ENCODE measurements at regions not wholly inside any gene's neighbourhood (a gene's known extent, or its start where the extent isn't known, plus 50 kb on each side); places are given as distances from the start of the nearest gene placed in this dataset.

DNA sequence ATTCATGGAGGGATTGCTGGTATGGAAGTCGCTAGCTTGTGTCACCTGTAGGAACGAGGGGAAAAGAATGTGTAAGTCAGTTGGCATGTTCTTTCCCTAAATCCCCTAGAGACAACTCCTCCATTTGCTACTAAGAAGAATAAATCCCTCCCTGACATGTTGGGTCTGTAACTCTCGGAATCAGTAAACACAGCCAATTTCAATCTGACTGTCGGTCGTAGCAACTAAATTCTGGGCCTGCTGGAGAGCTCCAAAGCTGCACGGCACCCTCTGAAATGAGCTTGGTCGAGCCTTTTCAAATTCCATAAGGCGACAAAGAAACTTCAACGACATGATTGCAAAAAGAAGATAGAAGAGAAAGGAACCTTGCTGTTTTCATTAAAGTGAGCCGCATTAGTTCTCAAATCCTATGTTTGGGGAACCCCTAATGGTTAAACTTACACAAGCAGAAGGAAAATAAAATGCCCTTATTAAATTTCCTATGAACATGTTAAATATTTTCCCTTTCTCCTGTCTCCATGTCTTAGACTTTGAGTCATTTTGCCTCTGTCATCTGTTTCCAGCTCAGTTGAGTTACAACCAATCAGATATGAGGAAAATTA, 735.8 kb upstream of the WWC1 start:
- no peak for DNase-seq

DNA sequence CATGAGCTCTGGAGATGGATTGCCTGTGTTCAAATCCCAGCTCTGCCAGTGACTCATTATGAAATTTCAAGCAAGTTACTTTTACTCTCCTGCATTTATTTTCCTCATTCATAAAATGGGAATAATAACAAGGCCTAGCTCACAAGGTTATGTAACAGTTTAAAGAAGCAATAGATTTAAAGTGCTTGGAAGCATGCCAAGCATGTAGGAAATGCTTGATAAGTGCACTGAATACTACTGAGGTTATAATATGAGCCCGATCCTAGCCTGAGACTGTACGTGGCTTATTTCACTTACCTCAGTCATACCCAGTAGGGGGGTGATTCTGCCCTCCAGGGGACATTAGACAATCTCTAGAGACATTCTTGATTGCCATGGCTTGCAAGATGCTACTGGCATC, 734.1 kb upstream of the WWC1 start:
- no peak for DNase-seq

DNA sequence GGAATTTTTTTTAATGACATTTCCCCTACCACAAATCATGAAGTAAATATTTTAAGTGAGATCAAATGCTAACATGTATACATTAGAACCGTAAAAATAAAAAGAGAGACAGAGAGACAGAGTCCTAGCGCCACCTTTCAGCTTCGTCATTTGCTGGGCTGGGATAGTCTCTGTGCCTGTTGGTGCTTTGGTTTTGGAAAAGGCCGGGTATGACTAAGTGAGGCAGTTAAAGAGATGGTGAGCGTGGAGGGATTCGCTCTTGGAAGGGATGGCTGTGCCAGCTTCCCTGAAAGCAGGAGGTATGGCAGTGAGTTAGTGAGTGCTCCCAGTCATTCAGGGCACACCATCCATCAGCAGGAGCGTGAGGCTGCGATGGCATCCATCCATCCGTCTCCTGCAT, 729.6 kb upstream of the WWC1 start:
- no peak for DNase-seq

DNA sequence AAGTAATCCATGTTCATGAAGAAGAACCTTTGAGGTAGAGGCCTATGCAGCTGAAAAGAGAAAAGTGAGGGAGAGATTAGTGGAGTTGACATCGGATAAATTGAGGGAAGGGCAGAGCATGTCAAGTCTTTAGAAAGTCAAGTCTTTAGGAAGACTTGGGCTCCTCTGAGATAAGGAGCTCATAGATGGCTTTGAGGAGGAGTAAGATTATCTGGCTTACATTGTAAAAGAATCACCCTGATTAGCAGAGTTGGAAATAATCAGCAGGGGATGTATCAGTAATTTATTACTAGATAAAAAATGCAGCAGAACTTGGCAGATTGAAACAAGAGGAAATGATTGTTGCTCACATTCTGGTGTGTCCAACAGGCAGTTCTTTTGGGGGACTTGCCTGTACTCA, 727.2 kb upstream of the WWC1 start:
- DNase-seq: no peak

DNA sequence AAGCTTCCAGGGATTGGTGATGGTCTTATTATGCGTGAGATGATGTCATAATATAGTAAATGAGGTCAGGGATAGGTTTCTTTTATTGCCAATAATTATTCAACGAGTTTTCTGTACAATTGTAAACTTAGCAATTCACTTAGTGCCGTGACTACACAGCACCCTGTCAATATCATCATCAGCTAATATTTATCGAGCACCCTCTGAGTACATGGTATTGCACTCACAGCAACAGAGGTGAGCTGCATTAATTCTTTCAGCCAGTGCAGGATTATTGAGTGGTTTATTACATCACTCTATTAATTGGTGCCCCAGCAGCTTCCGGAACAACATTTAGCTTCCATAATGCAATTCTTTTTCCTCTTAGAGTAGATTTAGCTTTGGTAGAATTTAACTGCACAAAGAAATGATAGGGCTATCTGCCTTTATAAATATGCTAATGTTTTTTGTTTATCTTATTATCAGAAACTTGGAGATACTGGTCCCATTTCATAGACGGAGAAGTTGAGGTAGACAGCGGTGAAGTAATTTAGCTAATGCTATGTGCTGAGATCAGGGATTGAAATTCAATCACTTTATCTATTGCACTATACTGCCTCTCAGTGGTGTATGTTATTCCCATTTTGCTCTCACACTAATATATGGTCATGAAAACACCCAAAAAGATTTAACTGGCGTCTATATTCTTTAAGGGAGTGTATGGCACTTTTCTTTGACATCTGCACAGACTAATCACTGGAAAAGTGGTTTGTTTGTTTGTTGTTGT, 726.1 kb upstream of the WWC1 start:
- no peak for DNase-seq

DNA sequence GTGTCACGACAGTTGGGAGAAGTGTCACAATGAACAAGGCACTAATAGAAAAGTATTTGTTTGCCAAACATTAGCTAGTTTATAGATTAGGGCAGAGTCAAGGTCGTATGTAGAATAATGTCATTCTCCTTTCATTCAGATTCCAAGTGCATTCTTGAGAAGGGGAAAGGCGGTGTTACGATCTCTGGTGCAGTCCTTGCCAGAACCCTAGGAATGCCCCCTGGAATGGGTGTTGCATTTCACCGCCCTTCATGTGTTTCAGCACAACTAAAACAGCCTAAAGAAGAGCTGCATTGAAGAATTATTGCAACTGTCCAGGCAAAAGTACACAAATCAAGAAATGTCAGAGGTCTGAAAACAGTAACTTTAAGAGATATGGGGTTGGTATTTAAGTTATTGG, 721.0 kb upstream of the WWC1 start:
- DNase-seq: no peak

DNA sequence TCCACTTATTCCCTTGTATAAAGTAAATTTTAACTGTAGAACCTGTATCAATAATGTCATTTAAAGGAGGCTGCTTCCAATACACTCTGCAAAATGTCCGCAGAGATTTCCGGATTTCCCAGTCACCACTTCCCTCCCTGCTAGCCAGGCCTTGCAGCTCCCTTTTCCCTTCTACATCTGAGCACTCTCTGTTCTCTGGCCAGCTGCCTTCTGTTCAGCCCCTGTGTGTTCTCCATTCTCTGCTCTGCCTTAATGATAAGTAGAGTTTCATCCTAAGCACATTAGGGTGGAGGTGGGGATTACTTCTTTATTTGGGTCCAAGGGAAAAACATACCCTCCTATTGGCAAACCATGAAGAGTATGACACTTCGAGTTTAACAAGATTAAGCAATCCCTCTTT, 719.6 kb upstream of the WWC1 start:
- no peak for DNase-seq

DNA sequence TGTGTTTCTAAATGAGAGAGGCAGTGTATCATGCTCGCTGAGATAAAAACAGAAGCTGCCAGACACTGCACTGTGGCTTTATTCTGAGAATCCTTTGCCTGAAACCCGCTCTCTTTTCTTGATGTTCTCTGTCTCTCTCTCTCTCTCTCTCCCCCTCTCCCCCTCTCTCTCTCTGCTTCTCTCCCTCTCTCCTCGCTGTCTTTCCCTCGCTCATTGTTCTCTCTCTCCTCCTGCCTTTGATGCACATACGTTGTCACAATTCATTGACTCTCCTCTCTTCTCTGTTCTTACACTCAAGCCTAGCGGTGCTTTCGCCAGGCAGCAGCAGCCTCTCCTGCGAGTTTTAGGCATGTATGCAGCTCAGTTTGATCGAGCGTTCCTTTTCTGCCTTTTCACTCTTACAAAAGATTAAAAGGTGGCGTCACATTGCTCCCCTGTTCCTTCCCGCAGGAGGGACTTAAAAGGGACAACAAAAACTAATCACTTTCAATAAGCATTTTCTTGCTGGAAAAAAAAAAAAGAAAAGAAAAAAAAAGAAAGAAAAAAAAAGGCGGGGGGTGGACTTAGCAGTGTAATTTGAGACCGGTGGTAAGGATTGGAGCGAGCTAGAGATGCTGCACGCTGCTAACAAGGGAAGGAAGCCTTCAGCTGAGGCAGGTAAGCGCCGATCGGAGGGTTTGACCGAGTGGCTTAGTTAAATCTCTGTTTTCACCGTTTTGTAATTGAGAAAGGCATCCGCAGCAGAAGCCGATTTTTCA, 717.9 kb upstream of the WWC1 start:
- DNase-seq: peak; percentile 48

DNA sequence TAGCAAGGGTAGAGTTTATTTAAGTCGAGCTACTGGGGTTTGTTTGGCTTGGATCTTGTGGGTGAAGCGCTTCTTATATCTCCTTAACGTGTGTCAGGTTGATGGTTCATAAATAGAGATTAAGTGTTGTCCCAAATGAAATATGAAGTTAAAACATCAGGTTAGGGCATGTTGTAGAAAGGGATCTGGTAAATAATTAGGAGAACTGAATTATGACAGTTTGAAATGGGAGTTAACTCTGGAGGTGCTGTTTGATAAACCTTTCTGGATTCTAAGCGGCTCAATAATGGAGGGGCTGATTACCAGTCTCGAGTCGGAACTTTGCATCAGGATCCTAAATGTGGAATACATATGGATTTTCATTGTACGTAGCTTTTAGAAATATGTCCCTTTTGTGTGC, 717.0 kb upstream of the WWC1 start:
- DNase-seq: no peak

DNA sequence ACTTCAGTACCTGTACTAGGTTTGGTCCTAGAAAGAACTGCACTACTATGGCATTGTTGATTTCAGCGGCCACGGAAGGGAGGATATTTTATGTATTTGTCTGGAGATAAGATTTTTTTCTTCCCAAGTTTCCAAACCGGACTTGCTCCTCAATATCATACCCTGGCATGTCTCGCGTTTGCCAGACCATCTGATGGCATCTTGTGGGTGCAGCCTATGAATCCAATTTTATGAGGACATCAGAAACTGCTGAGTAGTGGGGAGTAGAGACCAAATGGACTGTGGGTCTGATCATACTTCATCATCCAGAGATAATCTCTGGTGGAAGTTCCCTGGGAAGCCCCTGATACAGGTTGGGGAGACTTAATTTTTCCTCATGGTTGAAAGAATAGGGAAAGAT, 716.1 kb upstream of the WWC1 start:
- no peak for DNase-seq

DNA sequence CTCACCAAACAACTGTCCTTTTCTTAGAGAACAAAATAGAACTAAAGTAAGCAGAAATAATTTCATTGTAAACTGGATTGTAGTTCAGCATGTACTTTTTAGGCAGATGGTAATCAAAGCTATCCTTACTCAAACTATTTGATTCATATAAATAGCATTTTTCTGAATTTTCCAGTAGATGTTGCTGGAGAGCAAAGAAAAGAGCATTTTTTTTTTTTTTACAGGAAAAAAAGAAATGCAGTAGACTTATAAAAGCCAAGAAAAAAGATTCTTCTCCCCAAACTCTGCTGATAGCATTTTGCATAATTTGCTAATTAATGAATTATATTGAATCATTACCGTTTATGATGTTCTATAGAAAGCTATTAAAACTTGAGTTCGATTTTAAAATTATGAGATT, 715.3 kb upstream of the WWC1 start:
- DNase-seq: no peak

DNA sequence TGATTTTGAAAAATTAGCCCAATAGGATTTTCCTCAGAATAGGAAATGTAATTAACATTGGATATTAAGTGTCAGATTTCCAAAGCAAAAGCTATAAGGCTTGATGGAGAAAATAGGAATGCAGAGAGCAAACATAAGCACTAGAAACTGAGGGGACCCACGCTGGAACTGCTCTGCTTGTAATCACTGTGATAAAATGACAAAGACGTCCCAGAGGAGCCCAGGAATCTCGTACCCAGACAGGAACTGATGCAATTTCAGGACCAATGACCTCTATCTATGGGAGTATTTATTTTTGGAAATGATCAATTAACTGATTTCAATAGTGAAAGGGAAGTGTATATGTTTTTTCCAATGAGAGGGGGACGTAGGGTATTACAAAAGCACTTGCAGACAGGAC, 714.5 kb upstream of the WWC1 start:
- no peak for DNase-seq

DNA sequence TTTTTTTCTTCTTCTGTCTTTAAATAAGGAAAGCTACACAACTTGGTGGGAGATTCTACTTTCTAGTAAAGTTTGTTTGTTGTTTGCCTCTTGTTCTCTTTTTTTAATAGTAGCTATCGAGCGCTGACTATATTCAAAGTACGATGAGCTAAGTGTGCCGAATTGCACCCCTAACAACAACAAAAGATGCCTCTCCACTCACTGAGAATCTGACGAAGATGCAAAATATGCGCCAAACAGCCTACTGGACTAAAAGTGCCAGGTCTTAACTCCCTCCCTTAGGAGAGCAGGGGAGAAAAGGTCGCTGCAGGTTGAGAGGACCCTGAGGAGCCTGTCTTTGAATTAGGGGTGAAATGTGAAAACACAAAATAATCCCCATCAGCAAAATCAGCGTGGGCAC, 713.8 kb upstream of the WWC1 start:
- DNase-seq: no peak

DNA sequence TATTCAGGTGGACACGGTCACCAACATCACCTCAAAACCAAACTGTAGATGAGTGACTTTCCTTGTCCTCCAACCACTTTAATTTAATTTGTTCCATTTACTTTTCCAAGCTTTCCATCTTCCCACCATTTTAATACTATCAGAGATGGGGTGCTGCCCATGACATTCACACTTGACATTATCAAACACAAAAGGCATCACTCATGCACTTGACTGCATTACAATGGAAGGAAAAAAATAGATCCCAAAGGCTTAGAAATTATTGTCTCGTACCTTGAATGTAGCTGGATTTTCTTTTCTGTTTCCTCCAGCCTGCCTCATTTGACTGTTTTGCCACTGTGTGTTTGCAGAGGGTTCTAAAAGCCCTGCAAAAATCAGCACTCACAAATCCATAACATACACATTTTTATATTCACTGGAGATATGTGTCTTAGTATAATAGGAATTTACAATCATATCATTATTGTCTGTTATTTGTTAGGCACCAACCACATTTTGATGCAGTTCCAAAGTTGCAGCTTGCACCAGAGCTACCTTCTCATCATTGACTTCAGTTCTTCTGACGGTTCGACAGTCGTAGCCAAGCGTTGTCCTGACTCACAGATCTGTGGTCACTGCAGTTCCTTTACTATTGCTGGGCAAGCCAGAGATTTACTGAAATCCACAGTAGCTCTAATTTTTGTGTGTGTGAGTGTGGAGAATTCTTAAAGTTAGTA, 712.3 kb upstream of the WWC1 start:
- no peak for DNase-seq

DNA sequence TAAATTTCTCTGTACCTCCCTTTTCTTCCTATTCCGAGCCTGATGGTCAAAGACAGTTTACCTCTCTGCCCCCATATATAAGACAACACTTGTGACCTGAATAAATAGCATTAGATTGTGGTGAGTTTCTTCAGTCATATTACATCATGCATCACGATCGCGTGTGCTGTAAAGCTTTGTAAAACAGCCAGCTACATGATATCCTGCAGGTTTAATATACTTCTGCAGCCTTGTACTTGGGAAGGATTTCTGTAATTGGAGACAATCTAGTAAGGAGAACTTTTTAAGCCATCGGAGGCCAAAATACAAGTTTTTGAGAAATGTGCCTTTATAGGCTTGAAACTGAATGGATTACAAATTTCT, 711.8 kb upstream of the WWC1 start:
- DNase-seq: no peak

DNA sequence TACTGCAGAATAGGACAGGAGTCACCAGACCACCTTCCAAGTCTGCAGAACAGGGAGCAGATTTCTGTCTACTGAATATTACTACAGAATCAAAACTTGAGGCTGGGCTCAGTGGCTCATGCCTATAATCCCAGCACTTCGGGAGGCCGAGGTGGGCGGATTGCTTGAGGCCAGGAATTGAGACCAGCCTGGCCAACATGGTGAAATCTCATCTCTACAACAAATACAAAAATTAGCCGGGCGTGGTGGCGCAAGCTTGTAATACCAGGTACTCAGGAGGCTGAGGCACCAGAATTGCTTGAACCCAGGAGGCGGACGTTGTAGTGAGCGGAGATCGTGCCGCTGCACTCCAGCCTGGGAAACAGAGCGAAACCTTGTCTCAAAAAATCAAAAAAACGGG, 710.8 kb upstream of the WWC1 start:
- no peak for DNase-seq

DNA sequence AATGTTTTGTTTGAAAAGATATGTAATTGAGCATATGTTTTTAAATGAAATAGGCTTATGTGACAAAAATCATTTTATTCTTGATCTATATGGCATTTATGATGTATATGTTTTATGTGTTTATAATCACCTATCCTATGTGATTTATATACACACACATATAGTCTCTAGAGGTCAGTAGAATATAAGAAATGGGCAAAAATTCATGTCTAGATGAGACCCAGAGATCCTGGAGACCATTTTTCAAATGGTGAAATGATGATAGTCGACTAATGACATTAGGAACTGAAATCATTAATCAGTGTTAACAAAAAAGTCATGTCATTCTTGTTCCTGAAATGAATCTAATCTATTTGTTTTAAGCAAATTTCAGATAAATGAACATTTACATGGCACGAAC, 709.2 kb upstream of the WWC1 start:
- no peak for DNase-seq

DNA sequence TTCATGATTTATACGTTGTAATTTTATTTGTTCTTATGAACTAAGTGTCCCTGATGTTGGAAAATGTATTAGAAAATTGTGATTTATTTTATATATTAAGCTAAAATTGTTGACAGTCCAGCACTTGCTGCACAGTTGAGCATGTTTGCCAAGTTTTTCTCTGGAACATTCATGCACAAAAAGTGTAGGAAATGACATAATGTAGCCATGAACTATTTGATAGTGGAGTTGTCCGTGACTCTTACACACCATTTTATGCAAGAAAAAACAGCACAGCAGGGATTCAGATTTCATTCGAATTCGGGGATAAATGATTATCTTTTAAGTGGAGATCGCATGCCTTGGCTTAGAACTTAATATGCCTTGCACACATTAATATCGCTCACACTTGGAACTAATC, 708.6 kb upstream of the WWC1 start:
- DNase-seq: peak; percentile 46

DNA sequence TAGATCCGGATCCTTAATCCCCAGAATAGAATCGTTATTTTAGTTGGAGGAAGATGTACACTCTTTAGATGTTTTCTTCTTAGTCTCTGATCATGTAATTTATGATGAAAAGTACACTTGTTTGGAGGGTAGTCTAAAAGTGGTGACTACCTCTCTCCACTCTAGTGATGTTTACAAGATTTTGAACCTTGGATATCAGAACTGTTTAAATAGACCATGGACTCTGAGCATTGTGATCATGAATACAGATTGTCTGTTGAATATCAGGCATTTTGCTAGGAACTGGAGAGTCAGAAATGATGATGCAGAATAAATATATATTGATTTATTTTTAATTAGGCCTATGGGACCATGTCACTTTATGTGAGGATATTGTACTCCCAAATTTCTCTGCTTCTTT, 706.3 kb upstream of the WWC1 start:
- DNase-seq: no peak

DNA sequence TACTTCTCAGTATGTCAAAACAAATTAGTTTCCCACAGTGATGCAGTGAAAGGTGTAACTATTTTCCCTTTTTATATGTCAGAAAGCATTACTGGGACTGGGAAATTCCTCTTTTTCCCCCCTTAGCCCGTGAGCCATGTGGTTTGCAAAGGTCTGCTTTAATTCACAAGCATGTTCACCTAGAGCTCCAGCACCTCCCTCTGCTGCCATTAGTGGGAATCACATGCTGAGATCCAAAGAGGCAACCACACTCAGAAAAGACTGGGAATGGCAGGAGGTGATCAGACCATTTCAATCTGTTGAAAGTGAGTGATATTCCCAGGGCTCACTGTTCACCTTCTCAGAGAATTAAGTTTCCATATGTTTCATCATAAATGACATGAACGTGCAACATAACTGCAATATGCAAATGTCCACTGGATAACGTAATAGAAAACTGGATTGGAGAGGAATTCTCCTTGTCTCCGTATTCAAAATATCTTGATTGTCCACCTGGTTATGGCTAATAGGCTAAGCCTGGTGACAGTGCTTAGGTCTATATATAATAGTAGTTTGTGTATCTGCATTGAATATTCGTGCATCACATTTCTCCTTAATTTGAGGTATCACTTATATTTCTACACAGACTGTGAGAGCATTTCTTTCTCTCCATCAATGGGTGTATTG, 703.5 kb upstream of the WWC1 start:
- DNase-seq: no peak

DNA sequence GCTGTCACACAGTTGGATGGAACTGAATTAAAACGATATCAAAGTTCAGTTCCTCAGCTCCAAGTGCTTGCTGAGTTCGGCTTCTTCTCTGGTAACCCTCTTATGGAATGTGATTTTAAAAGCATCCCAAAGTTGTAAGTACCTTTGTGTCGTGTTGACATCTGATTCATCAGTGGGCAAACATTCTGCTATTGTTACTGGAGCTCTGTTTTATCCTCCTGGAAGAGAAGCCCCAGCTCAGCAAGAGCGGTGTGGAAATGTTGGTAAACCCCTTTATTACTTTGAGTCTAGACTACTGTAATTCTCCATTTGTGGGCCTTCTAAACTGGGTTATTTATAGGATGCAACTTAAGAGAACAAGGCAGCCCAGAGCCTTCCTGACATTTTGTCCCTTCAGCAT, 699.3 kb upstream of the WWC1 start:
- no peak for DNase-seq

All from muscle of arm (tissue), 1 donor.